Rectal smooth muscle tissue (tissue), 1 donor: ENCODE measurements at regions not wholly inside any gene's neighbourhood (a gene's known extent, or its start where the extent isn't known, plus 50 kb on each side); places are given as distances from the start of the nearest gene placed in this dataset.

ENCODE experiments used
- H3K27ac ChIP-seq: one replicate; pipeline ENCODE4 v1.7.0; 2013; ENCODE audit warnings: low read depth, low read length, inconsistent platforms
- H3K27me3 ChIP-seq: one replicate; pipeline ENCODE4 v1.7.0; 2013; ENCODE audit warnings: low read length; ENCODE audit not compliant: control insufficient read depth, insufficient read depth
- H3K36me3 ChIP-seq: one replicate; pipeline ENCODE4 v1.7.0; 2013; ENCODE audit warnings: low read length; ENCODE audit not compliant: control insufficient read depth, insufficient read depth
- H3K4me1 ChIP-seq: one replicate; pipeline ENCODE4 v1.7.0; 2013; ENCODE audit warnings: low read length; ENCODE audit not compliant: control insufficient read depth, insufficient read depth
- H3K4me3 ChIP-seq: one replicate; pipeline ENCODE4 v1.7.0; 2013; ENCODE audit warnings: low read length
- H3K9ac ChIP-seq: one replicate; pipeline ENCODE4 v1.7.0; 2013; ENCODE audit warnings: low read length

- H3K36me3 ChIP-seq = no peaks in the 10 kb centered on the region
- no peak overlapping the region for H3K9ac ChIP-seq
- no peak overlapping the region for H3K27ac ChIP-seq
- no peak overlapping the region for H3K4me3 ChIP-seq
- H3K4me1 ChIP-seq = no peaks in the 10 kb centered on the region
- H3K27me3 ChIP-seq = no peaks in the 10 kb centered on the region
These were observed 73.8 kb upstream of the PACRGL start for GRCh38 chr4:20626326-20627005.

GRCh38 chr4:20627866-20628265 lies 72.4 kb upstream of the PACRGL start:
- Histone ChIP-seq H3K9ac (no peak overlapping the region), H3K27ac (no peak overlapping the region), H3K4me1 (no peaks in the 10 kb centered on the region), H3K27me3 (no peaks in the 10 kb centered on the region), H3K4me3 (no peak overlapping the region), H3K36me3 (no peaks in the 10 kb centered on the region)

GRCh38 chr4:20629186-20630106 lies 70.8 kb upstream of the PACRGL start:
- no peak overlapping the region for H3K4me3 ChIP-seq
- H3K4me1 ChIP-seq = no peaks in the 10 kb centered on the region
- no peaks in the 10 kb centered on the region for H3K36me3 ChIP-seq
- no peak overlapping the region for H3K9ac ChIP-seq
- H3K27ac ChIP-seq = no peak overlapping the region
- no peaks in the 10 kb centered on the region for H3K27me3 ChIP-seq

GRCh38 chr4:20638825-20639224 lies 61.4 kb upstream of the PACRGL start:
- Histone ChIP-seq H3K9ac (no peak overlapping the region), H3K4me3 (no peak overlapping the region), H3K36me3 (no peaks in the 10 kb centered on the region), H3K27ac (no peak overlapping the region), H3K4me1 (no peaks in the 10 kb centered on the region), H3K27me3 (no peaks in the 10 kb centered on the region)

GRCh38 chr4:20639346-20639745 lies 60.9 kb upstream of the PACRGL start:
- no peaks in the 10 kb centered on the region for H3K27me3 ChIP-seq
- H3K27ac ChIP-seq = no peak overlapping the region
- no peaks in the 10 kb centered on the region for H3K4me1 ChIP-seq
- no peaks in the 10 kb centered on the region for H3K36me3 ChIP-seq
- no peak overlapping the region for H3K9ac ChIP-seq
- no peak overlapping the region for H3K4me3 ChIP-seq

GRCh38 chr4:20640989-20641388 lies 59.3 kb upstream of the PACRGL start:
- Histone ChIP-seq H3K4me1 (no peaks in the 10 kb centered on the region), H3K36me3 (no peaks in the 10 kb centered on the region), H3K4me3 (no peak overlapping the region), H3K27me3 (no peaks in the 10 kb centered on the region), H3K9ac (no peak overlapping the region), H3K27ac (no peak overlapping the region)

- Histone ChIP-seq H3K4me3 (no peak overlapping the region), H3K36me3 (no peaks in the 10 kb centered on the region), H3K27me3 (no peaks in the 10 kb centered on the region), H3K4me1 (no peaks in the 10 kb centered on the region), H3K27ac (no peak overlapping the region), H3K9ac (no peak overlapping the region)
These were observed 58.3 kb upstream of the PACRGL start for GRCh38 chr4:20641976-20642375.

- Histone ChIP-seq H3K4me3 (no peak overlapping the region), H3K4me1 (no peaks in the 10 kb centered on the region), H3K27ac (no peak overlapping the region), H3K36me3 (no peaks in the 10 kb centered on the region), H3K27me3 (no peaks in the 10 kb centered on the region), H3K9ac (no peak overlapping the region)
These were observed 56.6 kb upstream of the PACRGL start for GRCh38 chr4:20643631-20644030.

GRCh38 chr4:20645236-20645635 lies 55.0 kb upstream of the PACRGL start:
- no peak overlapping the region for H3K4me3 ChIP-seq
- no peaks in the 10 kb centered on the region for H3K4me1 ChIP-seq
- no peaks in the 10 kb centered on the region for H3K27me3 ChIP-seq
- no peak overlapping the region for H3K9ac ChIP-seq
- no peak overlapping the region for H3K27ac ChIP-seq
- H3K36me3 ChIP-seq = no peaks in the 10 kb centered on the region

GRCh38 chr4:20646287-20646686 lies 54.0 kb upstream of the PACRGL start:
- no peaks in the 10 kb centered on the region for H3K36me3 ChIP-seq
- H3K4me1 ChIP-seq = no peaks in the 10 kb centered on the region
- H3K9ac ChIP-seq = no peak overlapping the region
- H3K27me3 ChIP-seq = no peaks in the 10 kb centered on the region
- no peak overlapping the region for H3K4me3 ChIP-seq
- no peak overlapping the region for H3K27ac ChIP-seq
